ENCODE measurements at regions not wholly inside any gene's neighbourhood (a gene's known extent, or its start where the extent isn't known, plus 50 kb on each side); places are given as distances from the start of the nearest gene placed in this dataset.

- no peaks in the 10 kb centered on the region for H3K4me1 ChIP-seq (ENCODE audit: control insufficient read depth, insufficient read depth, low read length)
- no peak overlapping the region for H3K27ac ChIP-seq (ENCODE audit: low read depth, low read length)
- no peak overlapping the region for H3K9ac ChIP-seq (ENCODE audit: low read length)
- H3K36me3 ChIP-seq (ENCODE audit: control insufficient read depth, insufficient read depth, low read length): no peaks in the 10 kb centered on the region
- no peak overlapping the region for H3K4me3 ChIP-seq (ENCODE audit: low read length)
- H3K27me3 ChIP-seq (ENCODE audit: control insufficient read depth, insufficient read depth, low read length): no peaks in the 10 kb centered on the region
Observed at GRCh38 chr5:8924054-8924793, 621.7 kb downstream of the SEMA5A start.

DNA sequence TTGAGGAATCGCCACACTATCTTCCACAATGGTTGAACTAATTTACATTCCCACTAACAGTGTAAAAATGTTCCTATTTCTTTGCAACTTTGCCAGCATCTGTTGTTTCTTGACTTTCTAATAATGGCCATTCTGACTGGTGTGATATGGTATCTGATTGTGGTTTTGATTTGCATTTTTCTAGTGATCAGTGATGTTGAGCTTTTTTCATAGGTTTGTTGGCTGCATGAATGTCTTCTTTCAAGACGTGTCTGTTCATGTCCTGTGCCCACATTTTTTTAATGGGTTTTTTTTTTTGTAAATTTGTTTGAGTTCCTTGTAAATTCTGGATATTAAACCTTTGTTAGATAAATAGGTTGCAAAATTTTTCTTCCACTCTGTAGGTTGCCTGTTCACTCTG is 615.9 kb downstream of the SEMA5A start:
- Histone ChIP-seq H3K36me3 (ENCODE audit: control insufficient read depth, insufficient read depth, low read length) (no peaks in the 10 kb centered on the region), H3K4me3 (ENCODE audit: low read length) (no peak overlapping the region), H3K27me3 (ENCODE audit: control insufficient read depth, insufficient read depth, low read length) (no peaks in the 10 kb centered on the region), H3K27ac (ENCODE audit: low read depth, low read length) (no peak overlapping the region), H3K4me1 (ENCODE audit: control insufficient read depth, insufficient read depth, low read length) (no peaks in the 10 kb centered on the region), H3K9ac (ENCODE audit: low read length) (no peak overlapping the region)

DNA sequence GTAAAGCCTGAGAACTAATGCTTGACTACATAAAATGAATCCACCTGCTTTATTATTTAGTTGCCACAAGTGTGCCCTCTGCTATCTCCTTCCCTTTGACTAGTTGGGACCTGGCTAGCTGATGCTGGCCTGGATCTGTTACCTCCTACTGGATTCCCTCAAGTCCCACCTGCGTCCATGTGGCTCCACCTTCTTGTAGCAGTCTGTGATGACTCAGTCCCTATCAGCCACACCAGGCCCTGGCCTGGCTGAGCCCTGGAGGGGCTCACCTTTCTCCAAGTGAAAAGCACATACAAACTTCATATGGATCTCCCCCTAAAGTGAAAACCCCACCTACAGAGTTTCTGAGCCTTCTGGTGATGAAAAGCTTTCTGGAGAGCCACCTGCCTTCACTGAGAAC is 611.4 kb downstream of the SEMA5A start:
- no peak overlapping the region for H3K27ac ChIP-seq (ENCODE audit: low read depth, low read length)
- no peak overlapping the region for H3K9ac ChIP-seq (ENCODE audit: low read length)
- H3K4me3 ChIP-seq (ENCODE audit: low read length): no peak overlapping the region
- no peaks in the 10 kb centered on the region for H3K36me3 ChIP-seq (ENCODE audit: control insufficient read depth, insufficient read depth, low read length)
- H3K4me1 ChIP-seq (ENCODE audit: control insufficient read depth, insufficient read depth, low read length): no peaks in the 10 kb centered on the region
- H3K27me3 ChIP-seq (ENCODE audit: control insufficient read depth, insufficient read depth, low read length): no peaks in the 10 kb centered on the region

DNA sequence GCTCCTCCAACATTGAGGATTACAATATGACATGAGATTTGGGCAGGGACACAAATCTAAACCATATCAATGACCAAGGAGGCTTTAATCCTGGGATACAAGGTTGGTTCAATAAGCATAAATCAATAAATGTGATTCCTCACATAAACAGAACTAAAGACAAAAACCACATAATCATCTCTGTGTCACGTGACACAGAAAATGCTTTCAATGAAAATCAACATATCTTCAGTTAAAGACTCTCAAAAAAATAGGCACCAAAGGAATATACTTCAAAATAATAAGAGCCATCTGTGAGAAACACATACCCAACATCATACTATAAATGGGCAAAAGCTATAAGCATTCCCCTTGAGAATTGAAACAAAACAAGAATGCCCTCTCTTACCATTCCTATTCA is 604.9 kb downstream of the SEMA5A start:
- H3K36me3 ChIP-seq (ENCODE audit: control insufficient read depth, insufficient read depth, low read length): no peaks in the 10 kb centered on the region
- H3K4me3 ChIP-seq (ENCODE audit: low read length): no peak overlapping the region
- no peaks in the 10 kb centered on the region for H3K4me1 ChIP-seq (ENCODE audit: control insufficient read depth, insufficient read depth, low read length)
- no peak overlapping the region for H3K9ac ChIP-seq (ENCODE audit: low read length)
- H3K27me3 ChIP-seq (ENCODE audit: control insufficient read depth, insufficient read depth, low read length): no peaks in the 10 kb centered on the region
- H3K27ac ChIP-seq (ENCODE audit: low read depth, low read length): no peak overlapping the region

GRCh38 chr5:8943301-8943700 is 602.6 kb downstream of the SEMA5A start:
- Histone ChIP-seq H3K4me1 (ENCODE audit: control insufficient read depth, insufficient read depth, low read length) (no peaks in the 10 kb centered on the region), H3K27ac (ENCODE audit: low read depth, low read length) (no peak overlapping the region), H3K36me3 (ENCODE audit: control insufficient read depth, insufficient read depth, low read length) (no peaks in the 10 kb centered on the region), H3K27me3 (ENCODE audit: control insufficient read depth, insufficient read depth, low read length) (no peaks in the 10 kb centered on the region), H3K4me3 (ENCODE audit: low read length) (no peak overlapping the region), H3K9ac (ENCODE audit: low read length) (no peak overlapping the region)

- H3K27me3 ChIP-seq (ENCODE audit: control insufficient read depth, insufficient read depth, low read length): no peaks in the 10 kb centered on the region
- H3K36me3 ChIP-seq (ENCODE audit: control insufficient read depth, insufficient read depth, low read length): no peaks in the 10 kb centered on the region
- H3K27ac ChIP-seq (ENCODE audit: low read depth, low read length): no peak overlapping the region
- no peak overlapping the region for H3K9ac ChIP-seq (ENCODE audit: low read length)
- H3K4me3 ChIP-seq (ENCODE audit: low read length): no peak overlapping the region
- H3K4me1 ChIP-seq (ENCODE audit: control insufficient read depth, insufficient read depth, low read length): no peaks in the 10 kb centered on the region
Observed at GRCh38 chr5:8944005-8944404, 601.9 kb downstream of the SEMA5A start.

DNA sequence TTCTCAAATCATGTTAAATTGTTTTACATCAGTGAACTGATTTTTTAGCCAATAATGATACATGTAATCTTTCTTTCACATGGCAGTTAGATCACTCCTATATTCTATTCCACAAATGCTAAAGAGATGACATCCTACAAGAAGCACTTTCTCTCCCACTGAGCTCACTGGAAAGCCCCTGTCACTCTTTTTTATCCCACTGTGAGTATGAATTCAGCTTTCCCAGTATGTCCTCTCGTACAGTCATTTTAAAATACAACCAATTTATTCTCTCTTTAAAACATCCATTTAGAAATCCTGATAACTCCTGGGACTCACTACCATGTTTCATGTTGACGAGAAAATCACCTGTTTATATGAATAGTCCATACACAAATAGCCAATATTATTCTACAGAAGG is 599.9 kb downstream of the SEMA5A start:
- Histone ChIP-seq H3K9ac (ENCODE audit: low read length) (no peak overlapping the region), H3K4me3 (ENCODE audit: low read length) (no peak overlapping the region)

GRCh38 chr5:8949908-8950307 is 596.0 kb downstream of the SEMA5A start:
- Histone ChIP-seq H3K27me3 (ENCODE audit: control insufficient read depth, insufficient read depth, low read length) (no peaks in the 10 kb centered on the region), H3K36me3 (ENCODE audit: control insufficient read depth, insufficient read depth, low read length) (no peaks in the 10 kb centered on the region), H3K4me3 (ENCODE audit: low read length) (no peak overlapping the region), H3K9ac (ENCODE audit: low read length) (no peak overlapping the region), H3K27ac (ENCODE audit: low read depth, low read length) (no peak overlapping the region), H3K4me1 (ENCODE audit: control insufficient read depth, insufficient read depth, low read length) (no peaks in the 10 kb centered on the region)

More for the DNA sequence above, 599.9 kb downstream of the SEMA5A start:
- no peaks in the 10 kb centered on the region for H3K4me1 ChIP-seq (ENCODE audit: control insufficient read depth, insufficient read depth, low read length)
- H3K27ac ChIP-seq (ENCODE audit: low read depth, low read length): no peak overlapping the region
- H3K36me3 ChIP-seq (ENCODE audit: control insufficient read depth, insufficient read depth, low read length): no peaks in the 10 kb centered on the region
- H3K27me3 ChIP-seq (ENCODE audit: control insufficient read depth, insufficient read depth, low read length): no peaks in the 10 kb centered on the region

- no peak overlapping the region for H3K27ac ChIP-seq (ENCODE audit: low read depth, low read length)
- no peaks in the 10 kb centered on the region for H3K36me3 ChIP-seq (ENCODE audit: control insufficient read depth, insufficient read depth, low read length)
- no peaks in the 10 kb centered on the region for H3K4me1 ChIP-seq (ENCODE audit: control insufficient read depth, insufficient read depth, low read length)
- no peak overlapping the region for H3K4me3 ChIP-seq (ENCODE audit: low read length)
- no peak overlapping the region for H3K9ac ChIP-seq (ENCODE audit: low read length)
- no peaks in the 10 kb centered on the region for H3K27me3 ChIP-seq (ENCODE audit: control insufficient read depth, insufficient read depth, low read length)
Observed at GRCh38 chr5:8952147-8952546, 593.7 kb downstream of the SEMA5A start.

- H3K4me1 ChIP-seq (ENCODE audit: control insufficient read depth, insufficient read depth, low read length): no peaks in the 10 kb centered on the region
- H3K27me3 ChIP-seq (ENCODE audit: control insufficient read depth, insufficient read depth, low read length): no peaks in the 10 kb centered on the region
- H3K4me3 ChIP-seq (ENCODE audit: low read length): no peak overlapping the region
- H3K27ac ChIP-seq (ENCODE audit: low read depth, low read length): no peak overlapping the region
- H3K9ac ChIP-seq (ENCODE audit: low read length): no peak overlapping the region
- H3K36me3 ChIP-seq (ENCODE audit: control insufficient read depth, insufficient read depth, low read length): no peaks in the 10 kb centered on the region
Observed at GRCh38 chr5:8953016-8953415, 592.9 kb downstream of the SEMA5A start.

DNA sequence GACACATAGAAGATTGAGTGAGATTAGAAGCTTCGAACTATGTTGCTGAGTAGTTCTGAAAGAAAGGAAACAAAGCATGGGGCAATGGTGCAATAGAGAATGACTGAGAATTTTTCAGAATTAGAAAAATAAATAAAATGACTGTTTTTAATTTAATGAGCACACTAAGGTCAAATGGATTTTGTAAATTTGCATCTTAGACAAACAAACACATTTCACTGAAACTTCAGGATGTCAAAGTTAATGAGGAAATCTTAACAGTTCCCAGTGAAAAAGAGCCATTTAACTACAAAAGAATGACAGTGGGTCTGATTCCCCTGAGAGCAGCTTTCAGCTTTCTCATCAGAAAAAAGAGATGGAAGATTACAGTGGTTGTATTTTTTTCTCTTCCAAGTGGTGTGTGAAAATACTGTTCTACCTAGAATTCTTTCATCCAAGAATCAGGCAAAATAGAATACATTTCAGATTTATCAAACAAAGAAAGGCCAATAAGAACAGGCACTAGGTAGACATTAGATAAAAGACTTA is 591.9 kb downstream of the SEMA5A start:
- H3K27ac ChIP-seq (ENCODE audit: low read depth, low read length): no peak overlapping the region

DNA sequence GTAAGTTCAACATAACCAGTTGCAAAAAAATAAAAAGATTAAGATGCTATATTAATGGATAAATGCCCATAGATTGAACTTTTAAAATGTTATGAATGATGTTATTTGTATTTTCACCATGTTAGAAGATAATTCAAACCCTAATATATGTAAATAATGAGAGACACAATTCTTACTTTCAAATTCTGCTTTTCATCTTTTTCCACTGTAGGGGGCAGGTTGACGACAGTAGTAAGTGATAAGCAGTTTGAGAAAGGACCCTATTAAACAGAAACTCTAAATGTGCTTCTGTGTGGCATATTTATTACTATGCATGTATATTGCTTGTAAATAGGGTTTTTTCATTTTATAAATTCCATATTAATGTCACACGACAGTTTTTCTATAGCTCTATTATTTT is 591.1 kb downstream of the SEMA5A start:
- H3K36me3 ChIP-seq (ENCODE audit: control insufficient read depth, insufficient read depth, low read length): no peaks in the 10 kb centered on the region
- H3K9ac ChIP-seq (ENCODE audit: low read length): no peak overlapping the region
- no peaks in the 10 kb centered on the region for H3K27me3 ChIP-seq (ENCODE audit: control insufficient read depth, insufficient read depth, low read length)
- H3K27ac ChIP-seq (ENCODE audit: low read depth, low read length): no peak overlapping the region
- H3K4me3 ChIP-seq (ENCODE audit: low read length): no peak overlapping the region
- no peaks in the 10 kb centered on the region for H3K4me1 ChIP-seq (ENCODE audit: control insufficient read depth, insufficient read depth, low read length)

More for the DNA sequence above, 591.9 kb downstream of the SEMA5A start:
- no peak overlapping the region for H3K9ac ChIP-seq (ENCODE audit: low read length)
- no peak overlapping the region for H3K4me3 ChIP-seq (ENCODE audit: low read length)
- H3K27me3 ChIP-seq (ENCODE audit: control insufficient read depth, insufficient read depth, low read length): no peaks in the 10 kb centered on the region
- no peaks in the 10 kb centered on the region for H3K4me1 ChIP-seq (ENCODE audit: control insufficient read depth, insufficient read depth, low read length)
- no peaks in the 10 kb centered on the region for H3K36me3 ChIP-seq (ENCODE audit: control insufficient read depth, insufficient read depth, low read length)

- Histone ChIP-seq H3K4me3 (ENCODE audit: low read length) (no peak overlapping the region), H3K36me3 (ENCODE audit: control insufficient read depth, insufficient read depth, low read length) (no peaks in the 10 kb centered on the region), H3K9ac (ENCODE audit: low read length) (no peak overlapping the region), H3K27me3 (ENCODE audit: control insufficient read depth, insufficient read depth, low read length) (no peaks in the 10 kb centered on the region), H3K4me1 (ENCODE audit: control insufficient read depth, insufficient read depth, low read length) (no peaks in the 10 kb centered on the region), H3K27ac (ENCODE audit: low read depth, low read length) (no peak overlapping the region)
Observed at GRCh38 chr5:8956659-8957058, 589.2 kb downstream of the SEMA5A start.
